Psoas muscle (tissue), 7 donors: ENCODE measurements at regions not wholly inside any gene's neighbourhood (a gene's known extent, or its start where the extent isn't known, plus 50 kb on each side); places are given as distances from the start of the nearest gene placed in this dataset.

ENCODE experiments used
- ATAC-seq, 4 donors: fragments of 200-7000 bp; cut with Tn5 transposase; one replicate each; pipeline ENCODE4 v1.9.1; 2020; ENCODE audit warnings: moderate library complexity in 3 of 4, mild to moderate bottlenecking in 2 of 4
- DNase-seq, 2 donors: peaks; one replicate each; pipeline ENCODE4 v3.0.0-alpha.2; 2020
- H3K27ac ChIP-seq: fragments of 200-600 bp; one replicate; pipeline ENCODE4 v1.8.0; 2022
- H3K27me3 ChIP-seq, 3 donors: fragments of 200-600 bp in 1 of 3; one replicate each; pipeline versions ENCODE4 v1.6.1 to v1.8.0; 2013 to 2022; ENCODE audit warnings: low read length in 2 of 3, mild to moderate bottlenecking in 2 of 3, moderate library complexity in 1 of 3; ENCODE audit not compliant: insufficient read depth in 3 of 3
- H3K36me3 ChIP-seq, 2 donors: fragments of 200-600 bp in 1 of 2; one replicate each; pipeline versions ENCODE4 v1.6.1 to v1.8.0; 2013 to 2022; ENCODE audit warnings: low read depth in 1 of 2, mild to moderate bottlenecking in 1 of 2, moderate library complexity in 1 of 2; ENCODE audit not compliant: insufficient read depth in 1 of 2
- H3K4me1 ChIP-seq: fragments of 200-600 bp; one replicate; pipeline ENCODE4 v1.8.0; 2022
- H3K4me3 ChIP-seq: fragments of 200-600 bp; one replicate; pipeline ENCODE4 v1.8.0; 2022; ENCODE audit warnings: mild to moderate bottlenecking
- H3K9me3 ChIP-seq: fragments of 200-600 bp; one replicate; pipeline ENCODE4 v1.8.0; 2022
- WGBS, 3 donors: extraction: QIAGEN DNeasy Blood & Tissue Kit; methylation state at CpG; one replicate each; pipeline versions ENCODE4 v1.1.6 to v1.1.7; 2013; 5-methylcytosine and 5-hydroxymethylcytosine counted together
- intact Hi-C, 2 donors: fragments of 100-400 bp; cut with DNase I; formaldehyde crosslinking; loops; one replicate each; pipeline versions ENCODE4 v1.11.0 to v1.14.2; 2022
- TF ChIP-seq, protein P1 (sequence below): fragments of 200-600 bp; IDR thresholded peaks from one replicate; pipeline ENCODE4 v1.8.0; 2022; ENCODE audit warnings: antibody characterized with exemption
- donor health status: healthy with polysubstance abuse.
- donor health status: DM: no; HTN: no; CAD: no; lungs with moderate emphysema.
- donor health status: Bipolar disorder and iron deficiency.
- donor health status: healthy.
- donor health status: DM: yes; HTN: yes; CAD: no.
- donor health status: DM: no; HTN: no; CAD: no.
- donor health status: DM: yes; HTN: yes; CAD: no.

DNA sequence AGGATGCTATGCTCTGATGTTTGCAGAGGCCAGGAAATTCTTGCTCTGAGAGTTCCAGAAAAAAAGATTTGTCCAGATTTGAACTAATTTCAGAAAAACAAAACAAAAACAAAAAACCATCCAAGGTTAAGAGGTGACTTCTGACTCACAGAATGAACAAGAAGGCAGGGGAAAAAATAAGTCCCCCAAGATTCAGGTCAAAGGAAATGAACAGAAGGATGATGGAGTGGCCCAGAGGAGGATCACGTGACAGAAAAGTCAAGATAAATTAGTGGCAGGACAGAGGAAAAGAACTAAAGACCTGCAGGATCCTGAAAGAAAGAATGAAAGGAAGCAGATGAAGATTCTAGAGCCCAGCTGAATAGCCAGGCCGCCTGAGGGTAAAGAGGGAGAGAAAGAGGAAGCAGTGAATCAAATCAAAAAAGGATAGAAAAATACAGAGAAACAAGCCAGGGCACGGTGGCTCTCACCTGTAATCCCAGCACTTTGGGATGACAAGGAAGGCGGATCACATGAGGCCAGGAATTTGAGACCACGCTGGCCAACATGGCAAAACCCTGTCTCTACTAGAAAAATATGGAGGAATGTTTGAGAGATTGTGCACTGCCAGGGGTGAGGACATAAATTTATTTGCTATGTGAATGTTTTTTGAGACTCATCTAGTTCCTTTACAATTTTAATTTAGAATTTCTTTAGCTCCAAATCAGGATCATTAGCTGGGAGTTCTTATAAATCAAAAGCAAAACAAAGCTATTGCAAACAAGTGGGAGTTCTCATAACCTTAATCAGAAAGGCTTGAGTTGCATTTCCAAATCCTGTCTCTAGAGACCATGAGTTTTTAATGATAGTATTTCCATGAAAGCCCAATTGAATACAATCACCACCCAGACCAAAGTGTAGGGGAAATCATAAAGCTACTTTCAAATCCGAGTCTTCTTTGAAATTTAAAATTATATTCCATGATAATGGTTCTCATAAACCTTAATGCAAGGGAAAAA lies 217.1 kb upstream of the PLEKHG7 start:
- TF ChIP-seq, protein P1, sequence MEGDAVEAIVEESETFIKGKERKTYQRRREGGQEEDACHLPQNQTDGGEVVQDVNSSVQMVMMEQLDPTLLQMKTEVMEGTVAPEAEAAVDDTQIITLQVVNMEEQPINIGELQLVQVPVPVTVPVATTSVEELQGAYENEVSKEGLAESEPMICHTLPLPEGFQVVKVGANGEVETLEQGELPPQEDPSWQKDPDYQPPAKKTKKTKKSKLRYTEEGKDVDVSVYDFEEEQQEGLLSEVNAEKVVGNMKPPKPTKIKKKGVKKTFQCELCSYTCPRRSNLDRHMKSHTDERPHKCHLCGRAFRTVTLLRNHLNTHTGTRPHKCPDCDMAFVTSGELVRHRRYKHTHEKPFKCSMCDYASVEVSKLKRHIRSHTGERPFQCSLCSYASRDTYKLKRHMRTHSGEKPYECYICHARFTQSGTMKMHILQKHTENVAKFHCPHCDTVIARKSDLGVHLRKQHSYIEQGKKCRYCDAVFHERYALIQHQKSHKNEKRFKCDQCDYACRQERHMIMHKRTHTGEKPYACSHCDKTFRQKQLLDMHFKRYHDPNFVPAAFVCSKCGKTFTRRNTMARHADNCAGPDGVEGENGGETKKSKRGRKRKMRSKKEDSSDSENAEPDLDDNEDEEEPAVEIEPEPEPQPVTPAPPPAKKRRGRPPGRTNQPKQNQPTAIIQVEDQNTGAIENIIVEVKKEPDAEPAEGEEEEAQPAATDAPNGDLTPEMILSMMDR: no peak
- intact Hi-C loops: no loop called here
- no peak overlapping the region for H3K27ac ChIP-seq
- H3K27me3 ChIP-seq: no peaks in the 10 kb centered on the region
- no peak overlapping the region for H3K4me3 ChIP-seq
- no peaks in the 10 kb centered on the region for H3K36me3 ChIP-seq
- ATAC-seq (no peak), DNase-seq (no peak)
- H3K4me1 ChIP-seq: no peaks in the 10 kb centered on the region
- H3K9me3 ChIP-seq: no peaks in the 10 kb centered on the region
- 70 to 73% (median 72%) methylated on average over 6 of the region's 6 CpGs for WGBS, 3 donors

DNA sequence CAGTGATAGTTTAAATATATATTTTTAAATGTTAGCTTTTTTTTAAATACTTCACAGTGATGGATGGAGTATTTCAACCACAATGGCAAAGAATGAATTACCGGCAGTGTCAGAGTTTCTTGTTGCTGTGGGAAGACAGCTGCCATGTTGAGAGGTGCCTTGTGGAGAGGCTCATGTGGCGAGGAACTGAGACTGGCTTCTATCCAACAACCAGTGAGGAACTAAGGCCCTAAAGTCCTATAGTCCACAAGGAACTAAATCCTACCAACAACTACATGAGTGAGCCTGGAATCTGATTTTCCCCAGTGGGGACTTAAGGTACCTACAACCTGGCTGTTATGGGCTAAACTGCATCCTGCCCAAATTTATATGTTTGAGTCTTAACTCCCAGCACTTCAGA lies 220.2 kb upstream of the PLEKHG7 start:
- 90 to 97% (median 92%) methylated on average over 2 of the region's 2 CpGs for WGBS, 3 donors
- intact Hi-C loops: no loop called here
- Histone ChIP-seq H3K27ac (no peak overlapping the region), H3K36me3 (no peaks in the 10 kb centered on the region), H3K4me3 (no peak overlapping the region), H3K27me3 (no peaks in the 10 kb centered on the region), H3K4me1 (no peaks in the 10 kb centered on the region), H3K9me3 (no peaks in the 10 kb centered on the region)
- TF ChIP-seq, protein P1: no peak
- DNase-seq (no peak), ATAC-seq (no peak)

DNA sequence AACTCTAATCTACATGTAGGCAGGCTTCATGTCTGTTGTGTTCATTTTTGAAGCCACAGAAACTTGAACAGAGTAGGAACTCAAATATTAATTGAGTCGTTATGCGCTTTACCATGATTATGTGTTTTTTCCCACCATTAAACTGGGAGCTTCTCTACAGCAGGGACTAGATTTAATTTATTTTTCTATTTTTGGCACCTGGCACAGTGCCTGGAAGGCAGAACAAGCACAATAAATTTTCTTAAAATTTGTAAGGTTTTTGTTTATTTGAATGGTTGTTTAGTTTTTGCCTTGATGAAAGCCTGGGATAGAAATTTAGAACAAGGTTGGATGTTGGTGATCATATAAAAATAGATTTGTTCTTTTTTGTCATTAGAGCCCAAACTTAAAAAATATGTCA lies 221.7 kb upstream of the PLEKHG7 start:
- Histone ChIP-seq H3K27me3 (no peaks in the 10 kb centered on the region), H3K9me3 (no peaks in the 10 kb centered on the region), H3K36me3 (no peaks in the 10 kb centered on the region), H3K4me1 (no peaks in the 10 kb centered on the region), H3K27ac (no peak overlapping the region), H3K4me3 (no peak overlapping the region)
- DNase-seq (no peak), ATAC-seq (no peak)
- TF ChIP-seq, protein P1: no peak
- intact Hi-C loops: no loop called here
- 79 to 82% (median 79%) methylated on average over 2 of the region's 2 CpGs for WGBS, 3 donors

DNA sequence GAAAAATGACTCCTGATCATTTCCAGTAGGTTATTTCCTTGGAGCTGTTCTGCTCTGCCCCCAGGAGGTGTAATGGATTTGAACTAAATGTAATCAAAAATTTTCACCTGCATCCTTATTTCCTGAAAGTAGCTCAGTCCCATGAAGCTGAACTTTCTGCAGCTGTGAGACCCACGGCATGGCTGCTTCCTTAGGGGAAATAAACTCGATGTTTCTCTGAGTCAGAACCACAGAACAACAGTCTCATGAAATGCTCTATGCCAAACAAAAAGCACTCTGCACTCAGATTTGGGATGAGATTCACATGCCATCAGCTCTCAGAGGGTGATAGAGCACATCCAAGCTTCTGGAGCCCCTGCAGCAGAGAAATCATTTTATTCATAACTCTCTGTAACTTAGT lies 224.1 kb upstream of the PLEKHG7 start:
- ATAC-seq (no peak), DNase-seq (no peak)
- H3K27ac ChIP-seq: no peak overlapping the region
- H3K27me3 ChIP-seq: no peaks in the 10 kb centered on the region
- intact Hi-C loops: no loop called here
- H3K4me3 ChIP-seq: no peak overlapping the region
- no peaks in the 10 kb centered on the region for H3K9me3 ChIP-seq
- TF ChIP-seq, protein P1: no peak
- no peaks in the 10 kb centered on the region for H3K4me1 ChIP-seq
- WGBS, 3 donors: 22 to 45% (median 29%) methylated on average over 2 of the region's 2 CpGs
- no peaks in the 10 kb centered on the region for H3K36me3 ChIP-seq
